8988T (cell line): ENCODE measurements at regions not wholly inside any gene's neighbourhood (a gene's known extent, or its start where the extent isn't known, plus 50 kb on each side); places are given as distances from the start of the nearest gene placed in this dataset.

ENCODE experiments used
- DNase-seq: peaks from one replicate; pipeline ENCODE4 v3.0.0; 2011

GRCh38 chr10:121076776-121077715, 225.9 kb downstream of the WDR11 start:
- no peak for DNase-seq

DNA sequence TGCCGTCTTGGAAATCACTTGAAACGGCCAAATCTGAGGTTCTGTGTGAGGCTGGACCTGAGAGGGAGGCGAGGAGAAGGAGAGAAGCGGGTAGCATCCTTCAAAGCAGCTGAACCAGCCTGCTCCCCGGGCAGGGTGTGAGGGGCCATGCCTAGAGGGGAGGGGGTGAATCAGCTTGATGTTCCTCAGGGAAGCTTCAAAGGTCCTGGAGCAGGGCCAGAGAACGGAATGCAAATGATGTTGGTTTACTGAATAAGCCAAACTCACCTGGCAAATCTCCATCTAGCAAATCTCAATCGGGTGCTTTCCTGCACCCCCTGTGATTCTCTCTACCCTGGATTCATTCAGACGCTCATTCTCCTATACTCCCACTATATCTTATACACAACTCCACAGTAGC, 226.9 kb downstream of the WDR11 start:
- no peak for DNase-seq

DNA sequence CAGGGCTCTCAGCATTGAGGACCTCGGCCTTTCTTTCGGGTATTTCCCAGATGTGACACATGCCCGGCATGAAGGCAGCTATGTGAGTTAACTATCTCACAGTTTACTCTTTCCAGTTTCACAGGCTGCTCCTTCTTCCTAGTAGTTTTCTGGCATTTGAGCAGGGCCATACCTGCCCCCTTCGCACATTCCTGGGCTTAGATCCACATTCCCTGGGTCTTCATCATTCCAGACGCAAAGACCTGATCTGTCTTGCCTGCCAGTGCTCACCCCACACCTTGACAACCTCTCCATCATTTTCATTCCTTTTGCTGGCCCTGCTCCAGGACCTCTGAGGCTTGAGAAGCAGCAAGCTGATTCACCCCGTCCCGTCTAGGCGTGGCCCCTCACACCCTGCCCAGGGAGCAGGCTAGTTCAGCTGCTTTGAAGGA, 227.5 kb downstream of the WDR11 start:
- no peak for DNase-seq

DNA sequence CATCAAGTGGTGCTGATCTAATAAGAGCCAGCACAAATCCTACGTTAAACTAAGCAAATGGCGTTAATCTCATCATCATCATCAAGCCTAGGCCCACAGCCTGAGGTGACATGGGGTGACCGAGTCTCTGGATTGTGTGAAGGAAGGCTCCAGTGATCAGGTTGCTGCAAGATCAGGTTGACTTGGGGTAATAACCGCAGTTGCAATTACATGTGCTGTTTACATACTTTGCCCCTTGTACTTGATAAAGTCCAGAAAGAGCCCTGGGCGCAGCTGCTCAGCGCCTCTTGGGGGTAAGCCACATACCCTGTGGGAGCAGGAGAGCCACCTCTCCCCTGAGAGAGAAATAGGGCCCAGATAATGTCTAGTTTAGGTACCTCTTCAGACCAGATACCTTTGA, 228.1 kb downstream of the WDR11 start:
- no peak for DNase-seq

DNA sequence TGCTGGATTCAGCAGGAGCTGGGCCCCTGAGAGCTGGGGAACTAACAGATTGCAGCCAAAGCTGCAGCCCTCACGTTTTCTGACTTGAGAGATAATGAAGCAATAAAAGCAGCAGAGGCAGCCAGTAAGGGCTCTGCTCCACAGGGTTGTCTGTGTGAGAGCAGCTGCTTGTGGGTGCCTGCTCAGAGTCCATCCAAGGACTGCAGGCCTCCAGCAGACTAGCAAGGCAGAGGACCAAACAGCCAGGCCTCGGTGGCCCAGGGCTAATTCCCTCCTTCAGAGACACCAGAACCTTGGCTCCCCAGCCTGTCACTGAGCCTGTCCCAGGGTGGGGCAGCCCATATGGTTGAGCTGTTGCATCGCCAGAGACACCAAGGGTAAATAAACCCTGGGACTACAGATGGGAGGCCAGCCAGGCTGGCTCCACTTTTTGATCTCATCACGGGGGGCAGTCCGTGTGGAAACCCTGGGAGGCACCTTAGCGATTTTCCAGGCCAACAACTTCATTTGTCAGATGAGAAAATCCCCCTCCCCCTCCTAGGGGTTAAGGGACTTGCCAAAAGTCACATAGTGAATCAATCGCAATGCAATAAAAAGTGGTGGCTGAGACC, 229.2 kb downstream of the WDR11 start:
- no peak for DNase-seq

GRCh38 chr10:121081306-121081705, 230.1 kb downstream of the WDR11 start:
- no peak for DNase-seq

DNA sequence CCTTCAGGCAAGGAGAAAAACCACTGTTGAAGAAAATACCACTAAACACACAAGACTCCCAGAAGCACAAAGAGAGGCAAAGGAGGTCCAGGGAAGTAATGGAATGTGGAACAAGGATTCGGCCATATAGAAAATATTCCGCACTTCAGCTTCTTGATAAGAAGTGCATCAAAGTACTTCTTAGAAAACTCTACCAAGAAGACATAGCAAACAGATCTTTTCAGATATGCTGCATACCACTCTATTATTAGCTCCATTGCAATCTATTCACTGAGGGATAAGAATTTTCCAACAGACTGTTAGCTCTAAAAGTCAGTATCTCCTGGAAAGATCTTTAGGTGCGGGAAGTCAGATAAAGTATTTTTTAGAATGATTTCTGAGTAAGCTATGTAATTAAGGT, 231.8 kb downstream of the WDR11 start:
- DNase-seq = no peak

DNA sequence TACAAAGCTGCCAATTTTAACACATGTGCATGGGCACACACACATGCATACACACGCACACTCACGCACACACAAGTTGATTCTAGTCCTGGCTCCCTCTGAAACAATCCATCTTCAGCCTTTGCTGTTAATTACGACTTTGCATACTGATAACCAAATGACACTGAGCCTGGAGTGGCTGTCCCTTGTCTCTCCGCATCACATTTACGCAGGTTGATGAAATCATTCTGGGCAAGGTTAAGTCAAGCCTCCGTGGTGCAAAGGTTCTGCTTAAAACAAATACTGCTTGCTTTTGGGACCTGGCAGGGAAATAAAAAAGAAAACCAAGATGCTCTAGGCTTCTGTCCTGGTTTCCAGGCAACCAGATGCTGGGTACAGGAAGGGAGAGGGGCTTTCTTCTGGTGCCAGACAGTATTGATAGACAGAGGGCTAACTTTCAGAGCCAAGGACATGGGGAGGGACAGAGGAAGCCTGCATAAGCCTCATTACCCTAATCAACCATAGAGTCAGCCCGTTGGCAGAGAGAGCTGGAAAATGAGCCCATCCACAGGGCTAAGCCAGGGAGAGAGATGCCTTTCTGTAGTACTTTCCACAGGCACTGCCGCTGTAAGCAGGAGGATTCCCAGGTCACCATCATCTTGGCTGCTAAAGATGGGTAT, 233.0 kb downstream of the WDR11 start:
- no peak for DNase-seq

- no peak for DNase-seq
Observed at GRCh38 chr10:121084675-121085070, 233.5 kb downstream of the WDR11 start.

GRCh38 chr10:121085367-121085766, 234.2 kb downstream of the WDR11 start:
- no peak for DNase-seq

DNA sequence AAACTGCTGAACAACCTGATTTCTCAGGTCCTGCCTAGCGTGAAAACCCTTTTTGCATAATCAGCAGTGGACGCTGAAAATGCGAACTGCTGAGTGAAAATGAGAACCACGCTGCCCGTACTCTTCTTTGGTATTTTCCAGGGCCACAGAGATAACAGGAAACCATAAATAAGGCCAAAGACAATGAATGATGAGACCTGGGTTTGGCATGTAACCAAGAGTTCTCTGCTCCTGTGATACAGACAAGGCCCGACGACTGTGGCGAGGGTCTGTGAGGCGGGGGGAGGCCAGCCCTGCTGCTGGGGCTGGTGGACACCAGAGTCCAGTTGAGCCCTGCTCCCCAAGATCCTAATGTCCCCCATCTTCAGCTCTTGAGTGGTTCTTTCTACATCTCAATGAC, 236.0 kb downstream of the WDR11 start:
- DNase-seq = no peak

GRCh38 chr10:121087688-121088087, 236.5 kb downstream of the WDR11 start:
- no peak for DNase-seq

- DNase-seq = no peak
Observed at GRCh38 chr10:121088524-121088923, 237.4 kb downstream of the WDR11 start.

- DNase-seq = no peak
Observed at GRCh38 chr10:121089434-121089833, 238.3 kb downstream of the WDR11 start.

DNA sequence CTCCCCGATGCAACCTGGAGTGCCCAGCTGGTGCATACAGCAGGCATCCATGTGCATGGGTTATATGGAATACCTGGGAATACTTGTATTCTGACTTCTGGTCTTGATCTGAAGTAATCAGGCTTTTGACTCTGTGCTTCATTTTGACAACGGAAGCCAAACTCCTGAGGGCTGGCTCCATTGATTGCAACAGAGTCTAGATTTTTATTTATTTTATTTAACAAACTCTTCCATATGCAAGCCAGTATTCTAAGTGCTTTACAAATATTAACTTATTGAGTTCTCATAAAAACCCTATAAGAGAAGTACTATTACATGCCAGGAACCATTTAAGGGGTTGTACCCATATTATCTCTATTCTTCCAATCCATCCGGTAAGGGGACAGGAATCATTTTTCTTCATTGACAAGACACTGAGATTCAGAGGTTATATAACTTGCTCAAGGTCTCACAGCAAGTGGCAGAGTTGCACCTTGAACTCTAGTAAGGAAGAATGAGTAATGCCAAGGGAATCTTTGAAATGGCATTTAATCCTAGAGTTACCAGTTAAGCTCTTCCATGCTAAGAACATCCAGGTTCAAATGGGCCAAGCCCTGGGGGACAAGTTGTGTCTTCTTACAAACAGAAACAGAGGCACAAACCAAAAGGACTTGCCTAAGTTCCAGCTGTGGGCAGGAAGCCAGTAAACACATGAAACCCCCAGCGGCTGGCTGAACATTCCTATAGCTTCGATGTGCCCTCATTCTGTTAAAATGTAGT, 241.0 kb downstream of the WDR11 start:
- no peak for DNase-seq

DNA sequence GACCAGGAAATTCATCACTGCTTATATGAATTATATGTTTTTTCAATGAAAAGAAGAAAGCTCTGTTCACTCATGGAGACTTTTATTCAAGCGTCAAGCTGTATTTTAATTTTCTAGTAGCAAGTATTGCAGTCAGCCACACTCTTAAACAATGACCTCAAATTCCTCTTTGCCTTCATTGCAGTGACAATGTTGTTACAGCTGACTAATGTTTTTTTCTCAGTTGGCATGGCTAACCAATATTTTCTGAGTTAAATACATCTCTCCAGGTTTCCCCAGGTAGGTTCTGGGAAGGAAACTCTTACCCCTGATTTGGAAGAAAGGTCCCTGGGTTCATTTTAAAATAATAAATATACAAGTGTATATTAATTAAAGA, 241.5 kb downstream of the WDR11 start:
- no peak for DNase-seq

- no peak for DNase-seq
Observed at GRCh38 chr10:121096617-121097431, 245.7 kb downstream of the WDR11 start.

DNA sequence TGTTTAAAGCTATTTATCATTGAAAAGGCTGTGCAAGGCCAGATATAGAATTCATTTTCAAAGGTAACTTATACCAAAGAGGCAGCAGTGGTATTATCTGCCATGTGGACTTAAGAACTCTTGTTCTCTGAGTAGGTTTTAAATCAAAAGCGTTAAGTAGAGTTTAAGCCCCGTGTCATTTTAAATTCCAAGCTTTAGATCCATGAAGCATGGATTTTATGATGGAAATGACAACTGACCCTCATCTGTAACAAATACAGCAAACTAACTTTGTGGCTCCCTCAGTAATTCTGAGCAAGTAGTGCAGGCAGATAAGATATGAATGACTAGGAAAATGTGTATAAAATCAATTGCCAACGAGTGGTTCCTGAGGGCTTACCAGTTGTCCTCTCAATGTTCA, 247.0 kb downstream of the WDR11 start:
- DNase-seq = no peak

- DNase-seq = no peak
Observed at GRCh38 chr10:121098751-121099150, 247.6 kb downstream of the WDR11 start.

DNA sequence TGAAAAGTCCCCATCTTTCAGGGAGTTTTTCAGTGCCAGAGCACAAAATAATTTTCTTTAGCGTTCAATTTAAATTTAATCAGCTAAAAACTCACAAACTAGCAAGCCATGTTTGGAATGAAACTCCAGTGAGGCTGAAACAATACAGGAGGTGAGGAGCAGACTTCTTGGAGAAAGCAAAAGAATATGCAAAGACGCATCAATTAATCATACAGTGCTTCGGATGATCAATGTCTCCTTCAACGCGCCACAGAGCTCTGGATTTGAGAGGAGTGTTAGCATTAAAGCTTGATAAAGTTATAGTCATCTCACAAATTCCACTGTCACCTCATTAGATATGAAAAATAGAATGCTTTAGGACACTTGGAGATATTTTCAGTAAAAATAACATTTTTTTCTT, 248.0 kb downstream of the WDR11 start:
- no peak for DNase-seq

GRCh38 chr10:121099592-121099991, 248.4 kb downstream of the WDR11 start:
- no peak for DNase-seq

DNA sequence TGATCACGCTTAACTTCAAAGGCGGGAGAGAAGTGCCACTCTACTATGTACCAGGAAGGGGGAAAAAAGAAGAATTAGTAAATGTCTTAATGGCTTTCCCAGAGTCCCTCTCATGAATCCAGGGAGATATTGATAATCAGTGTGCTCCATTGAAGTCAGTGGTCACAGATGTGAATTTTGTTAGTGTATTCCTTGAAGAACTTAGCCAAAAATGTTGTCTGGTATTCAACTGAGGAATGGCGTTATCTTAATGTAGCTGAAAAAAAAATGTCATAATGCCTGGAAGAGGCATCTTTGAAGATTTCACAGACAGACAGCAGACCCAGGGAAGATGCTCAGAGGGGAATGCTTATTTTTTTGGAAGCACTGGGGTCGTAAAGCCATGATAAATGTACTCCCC, 250.4 kb downstream of the WDR11 start:
- DNase-seq = no peak
